IPS-20b (cell line): ENCODE measurements at regions not wholly inside any gene's neighbourhood (a gene's known extent, or its start where the extent isn't known, plus 50 kb on each side); places are given as distances from the start of the nearest gene placed in this dataset.
"Not testable (repeated sequence)": the region's sequence is repeated elsewhere in the genome, so short reads cannot be mapped to it uniquely, and the experiment has no call there.

Experiments used
- H3K27ac ChIP-seq: one replicate; pipeline ENCODE4 v1.5.1; 2013; ENCODE audit warnings: low read length
- H3K27me3 ChIP-seq: 2 replicates; pipeline ENCODE4 v1.6.1; 2013; ENCODE audit warnings: mild to moderate bottlenecking, low read length, inconsistent platforms; ENCODE audit not compliant: insufficient read depth
- H3K36me3 ChIP-seq: 2 replicates; pipeline ENCODE4 v1.6.1; 2013; ENCODE audit warnings: low read depth, mild to moderate bottlenecking, inconsistent platforms, low read length, moderate library complexity; ENCODE audit not compliant: insufficient read depth
- H3K4me1 ChIP-seq: 2 replicates; pipeline ENCODE4 v1.6.1; 2013; ENCODE audit warnings: mild to moderate bottlenecking, control low read depth, inconsistent platforms, low read length, moderate library complexity; ENCODE audit not compliant: insufficient read depth
- H3K4me3 ChIP-seq: 2 replicates; pipeline ENCODE4 v1.5.1; 2013; ENCODE audit warnings: mild to moderate bottlenecking, low read length, inconsistent platforms
- H3K9ac ChIP-seq: 2 replicates; pipeline ENCODE4 v1.6.1; 2013; ENCODE audit warnings: low read depth, mild to moderate bottlenecking, inconsistent platforms, low read length, moderate library complexity
- H3K9me3 ChIP-seq: 2 replicates; pipeline ENCODE4 v1.6.1; 2013; ENCODE audit warnings: mild to moderate bottlenecking, low read depth, low read length, inconsistent platforms; ENCODE audit not compliant: insufficient read depth

GRCh38 chr3:130826516-130827182 is 67.2 kb upstream of the ATP2C1 start:
- H3K9me3 ChIP-seq = no peaks in the 10 kb centered on the region
- no peak overlapping the region for H3K27ac ChIP-seq
- H3K4me1 ChIP-seq = peaks cover 17% of the 10 kb centered on the region
- H3K9ac ChIP-seq = no peak overlapping the region
- H3K4me3 ChIP-seq = no peak overlapping the region
- H3K36me3 ChIP-seq = no peaks in the 10 kb centered on the region
- H3K27me3 ChIP-seq = no peaks in the 10 kb centered on the region

GRCh38 chr3:130827486-130827885 is 66.4 kb upstream of the ATP2C1 start:
- H3K9me3 ChIP-seq = no peaks in the 10 kb centered on the region
- no peak overlapping the region for H3K4me3 ChIP-seq
- no peak overlapping the region for H3K27ac ChIP-seq

GRCh38 chr3:130828948-130829947 is 64.6 kb upstream of the ATP2C1 start:
- H3K9ac ChIP-seq = no peak overlapping the region; the same call in 1 of the 2 replicates
- H3K4me1 ChIP-seq = peaks cover 22% of the 10 kb centered on the region
- H3K9me3 ChIP-seq = no peaks in the 10 kb centered on the region
- H3K4me3 ChIP-seq = peak overlapping the region; percentile 1; the same call in 1 of the 2 replicates
- H3K27ac ChIP-seq = no peak overlapping the region
- H3K27me3 ChIP-seq = no peaks in the 10 kb centered on the region
- H3K36me3 ChIP-seq = no peaks in the 10 kb centered on the region

More at GRCh38 chr3:130827486-130827885, 66.4 kb upstream of the ATP2C1 start:
- Histone ChIP-seq H3K27me3 (no peaks in the 10 kb centered on the region), H3K36me3 (no peaks in the 10 kb centered on the region), H3K4me1 (peaks cover 22% of the 10 kb centered on the region), H3K9ac (no peak overlapping the region)

GRCh38 chr3:130831719-130832400 is 62.0 kb upstream of the ATP2C1 start:
- no peak overlapping the region for H3K27ac ChIP-seq
- H3K4me3 ChIP-seq = peak overlapping the region; percentile 39; the same call in 1 of the 2 replicates
- peak overlapping the region; percentile 10; the same call in 1 of the 2 replicates for H3K9ac ChIP-seq
- H3K36me3 ChIP-seq = no peaks in the 10 kb centered on the region
- no peaks in the 10 kb centered on the region for H3K27me3 ChIP-seq
- H3K9me3 ChIP-seq = no peaks in the 10 kb centered on the region
- peaks cover 22% of the 10 kb centered on the region for H3K4me1 ChIP-seq

GRCh38 chr3:130832401-130832746 is 61.5 kb upstream of the ATP2C1 start:
- not testable (repeated sequence) for H3K27ac ChIP-seq, H3K36me3 ChIP-seq, H3K9ac ChIP-seq, H3K27me3 ChIP-seq, H3K9me3 ChIP-seq, H3K4me3 ChIP-seq
- H3K4me1 ChIP-seq = peaks cover 22% of the 10 kb centered on the region

- H3K4me1 ChIP-seq = peaks cover 21% of the 10 kb centered on the region
- H3K9me3 ChIP-seq = no peaks in the 10 kb centered on the region
- no peak overlapping the region for H3K9ac ChIP-seq
- H3K27ac ChIP-seq = no peak overlapping the region
- no peak overlapping the region for H3K4me3 ChIP-seq
- no peaks in the 10 kb centered on the region for H3K27me3 ChIP-seq
- H3K36me3 ChIP-seq = no peaks in the 10 kb centered on the region
These were observed 59.4 kb upstream of the ATP2C1 start for GRCh38 chr3:130834476-130834875.

GRCh38 chr3:130835483-130835882 is 58.4 kb upstream of the ATP2C1 start:
- peaks cover 25% of the 10 kb centered on the region for H3K4me1 ChIP-seq
- no peaks in the 10 kb centered on the region for H3K36me3 ChIP-seq
- H3K9me3 ChIP-seq = no peaks in the 10 kb centered on the region
- no peak overlapping the region for H3K9ac ChIP-seq
- H3K4me3 ChIP-seq = no peak overlapping the region
- H3K27me3 ChIP-seq = no peaks in the 10 kb centered on the region
- H3K27ac ChIP-seq = no peak overlapping the region

GRCh38 chr3:130838898-130839600 is 54.8 kb upstream of the ATP2C1 start:
- Histone ChIP-seq H3K27ac (no peak overlapping the region), H3K4me3 (peak overlapping the region; percentile 3; the same call in 1 of the 2 replicates), H3K9ac (peak overlapping the region; percentile 51; the same call in 1 of the 2 replicates)

GRCh38 chr3:130839813-130840212 is 54.1 kb upstream of the ATP2C1 start:
- peak overlapping the region; percentile 51; the same call in 1 of the 2 replicates for H3K9ac ChIP-seq
- H3K4me1 ChIP-seq = peaks cover 21% of the 10 kb centered on the region
- no peak overlapping the region for H3K27ac ChIP-seq
- no peaks in the 10 kb centered on the region for H3K36me3 ChIP-seq
- no peaks in the 10 kb centered on the region for H3K27me3 ChIP-seq
- H3K9me3 ChIP-seq = no peaks in the 10 kb centered on the region
- peak overlapping the region; percentile 21; the same call in 1 of the 2 replicates for H3K4me3 ChIP-seq

More at GRCh38 chr3:130838898-130839600, 54.8 kb upstream of the ATP2C1 start:
- Histone ChIP-seq H3K36me3 (no peaks in the 10 kb centered on the region), H3K9me3 (no peaks in the 10 kb centered on the region), H3K27me3 (no peaks in the 10 kb centered on the region), H3K4me1 (peaks cover 21% of the 10 kb centered on the region)

- H3K36me3 ChIP-seq = no peaks in the 10 kb centered on the region
- H3K4me1 ChIP-seq = peaks cover 21% of the 10 kb centered on the region
These were observed 52.5 kb upstream of the ATP2C1 start for GRCh38 chr3:130841357-130841756.

GRCh38 chr3:130843441-130843840 is 50.4 kb upstream of the ATP2C1 start:
- Histone ChIP-seq H3K27me3 (no peaks in the 10 kb centered on the region), H3K4me1 (peaks cover 19% of the 10 kb centered on the region), H3K9me3 (no peaks in the 10 kb centered on the region), H3K9ac (no peak overlapping the region), H3K27ac (no peak overlapping the region), H3K36me3 (no peaks in the 10 kb centered on the region), H3K4me3 (no peak overlapping the region)

More at GRCh38 chr3:130841357-130841756, 52.5 kb upstream of the ATP2C1 start:
- no peak overlapping the region for H3K9ac ChIP-seq
- no peaks in the 10 kb centered on the region for H3K9me3 ChIP-seq
- no peaks in the 10 kb centered on the region for H3K27me3 ChIP-seq
- H3K4me3 ChIP-seq = no peak overlapping the region
- no peak overlapping the region for H3K27ac ChIP-seq
